ENCODE measurements at regions not wholly inside any gene's neighbourhood (a gene's known extent, or its start where the extent isn't known, plus 50 kb on each side); places are given as distances from the start of the nearest gene placed in this dataset.
A peak's percentile ranks its signal among the peaks of the same experiment; 100 is the strongest.

DNA sequence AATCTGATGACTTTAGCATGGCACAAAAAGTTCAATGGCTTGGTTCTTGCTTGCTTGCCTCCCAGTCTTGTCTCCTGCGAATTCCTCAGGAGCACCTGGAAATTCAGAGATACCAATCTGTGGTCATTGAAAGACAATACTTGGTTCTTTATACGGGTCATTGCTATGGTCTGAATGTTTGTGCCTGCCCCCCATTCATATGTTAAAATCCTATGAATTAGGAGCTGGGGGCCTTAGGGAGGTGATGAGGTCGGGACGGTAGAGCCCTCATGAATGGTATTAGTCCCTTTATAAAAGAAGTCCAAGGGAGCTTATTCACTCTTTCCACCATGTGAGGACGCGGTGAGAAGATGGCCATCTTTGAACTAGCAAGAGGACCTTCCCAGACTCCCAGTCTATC, 721.8 kb downstream of the UTRN start:
- Histone ChIP-seq H3K27ac (no peak overlapping the region), H3K4me1 (no peaks in the 10 kb centered on the region), H3K36me3 (no peaks in the 10 kb centered on the region), H3K4me3 (no peak overlapping the region), H3K9me3 (no peaks in the 10 kb centered on the region), H3K27me3 (no peaks in the 10 kb centered on the region)
- ATAC-seq, result no peak
- WGBS, 2 donors (ENCODE audit: low coverage in 1 of 2), result 95 to 98% methylated on average over 6 of the region's 6 CpGs
- TF ChIP-seq, protein P1, sequence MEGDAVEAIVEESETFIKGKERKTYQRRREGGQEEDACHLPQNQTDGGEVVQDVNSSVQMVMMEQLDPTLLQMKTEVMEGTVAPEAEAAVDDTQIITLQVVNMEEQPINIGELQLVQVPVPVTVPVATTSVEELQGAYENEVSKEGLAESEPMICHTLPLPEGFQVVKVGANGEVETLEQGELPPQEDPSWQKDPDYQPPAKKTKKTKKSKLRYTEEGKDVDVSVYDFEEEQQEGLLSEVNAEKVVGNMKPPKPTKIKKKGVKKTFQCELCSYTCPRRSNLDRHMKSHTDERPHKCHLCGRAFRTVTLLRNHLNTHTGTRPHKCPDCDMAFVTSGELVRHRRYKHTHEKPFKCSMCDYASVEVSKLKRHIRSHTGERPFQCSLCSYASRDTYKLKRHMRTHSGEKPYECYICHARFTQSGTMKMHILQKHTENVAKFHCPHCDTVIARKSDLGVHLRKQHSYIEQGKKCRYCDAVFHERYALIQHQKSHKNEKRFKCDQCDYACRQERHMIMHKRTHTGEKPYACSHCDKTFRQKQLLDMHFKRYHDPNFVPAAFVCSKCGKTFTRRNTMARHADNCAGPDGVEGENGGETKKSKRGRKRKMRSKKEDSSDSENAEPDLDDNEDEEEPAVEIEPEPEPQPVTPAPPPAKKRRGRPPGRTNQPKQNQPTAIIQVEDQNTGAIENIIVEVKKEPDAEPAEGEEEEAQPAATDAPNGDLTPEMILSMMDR (IDR thresholded peaks at IDR 0.05), result no peak
- no peak for TF ChIP-seq POLR2AphosphoS5 (IDR thresholded peaks at IDR 0.05)
- TF ChIP-seq POLR2A (IDR thresholded peaks at IDR 0.05), result no peak
- no peak for TF ChIP-seq EP300 (IDR thresholded peaks at IDR 0.05)

DNA sequence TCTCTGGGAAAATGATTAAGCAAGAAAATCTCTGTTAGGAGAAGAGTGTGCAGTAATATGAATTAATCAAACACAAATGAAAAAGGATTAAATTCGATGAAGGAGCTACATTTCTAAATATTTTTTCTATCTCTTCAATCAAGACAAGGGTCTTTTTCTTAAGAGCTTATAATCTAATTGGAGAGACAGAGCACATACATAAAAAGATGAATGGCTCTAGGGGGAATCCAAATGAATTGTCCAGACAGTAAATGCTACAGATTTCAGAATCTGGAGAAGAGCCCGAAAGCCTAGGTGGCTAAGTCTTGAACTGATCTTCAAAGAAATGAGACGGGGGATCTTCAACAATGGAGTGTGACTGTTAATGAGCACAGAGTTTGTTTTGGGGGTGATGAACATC, 723.6 kb downstream of the UTRN start:
- Histone ChIP-seq H3K9me3 (no peaks in the 10 kb centered on the region), H3K4me1 (no peaks in the 10 kb centered on the region), H3K36me3 (no peaks in the 10 kb centered on the region), H3K4me3 (no peak overlapping the region), H3K27ac (no peak overlapping the region), H3K27me3 (no peaks in the 10 kb centered on the region)
- ATAC-seq, result no peak
- TF ChIP-seq, protein P1 (IDR thresholded peaks at IDR 0.05), result no peak
- no peak for TF ChIP-seq EP300 (IDR thresholded peaks at IDR 0.05)
- TF ChIP-seq POLR2AphosphoS5 (IDR thresholded peaks at IDR 0.05), result no peak
- no peak for TF ChIP-seq POLR2A (IDR thresholded peaks at IDR 0.05)
- 62 to 71% methylated on average over 3 of the region's 3 CpGs for WGBS, 2 donors (ENCODE audit: low coverage in 1 of 2)

DNA sequence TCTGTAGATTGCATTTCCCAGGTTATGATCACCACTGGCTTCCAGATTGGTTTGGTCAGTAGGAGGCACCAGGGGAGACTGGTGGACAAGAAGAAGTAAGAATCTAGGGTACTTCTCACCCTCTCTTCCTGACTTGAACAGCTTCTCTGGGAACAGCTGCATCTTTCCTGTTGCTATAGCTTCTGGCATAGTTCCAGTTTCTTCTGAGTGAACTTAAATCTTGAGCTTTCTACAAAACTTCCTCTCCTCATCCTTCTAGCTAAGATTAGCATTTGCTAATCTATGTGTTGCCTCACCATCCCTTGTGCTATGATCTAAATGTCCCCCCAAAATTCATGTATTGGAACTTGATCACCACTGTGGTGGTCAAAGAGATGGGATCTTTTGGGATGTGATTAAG, 724.6 kb downstream of the UTRN start:
- Histone ChIP-seq H3K4me1 (no peaks in the 10 kb centered on the region), H3K27ac (no peak overlapping the region), H3K9me3 (no peaks in the 10 kb centered on the region), H3K27me3 (no peaks in the 10 kb centered on the region), H3K36me3 (no peaks in the 10 kb centered on the region), H3K4me3 (no peak overlapping the region)
- no peak for ATAC-seq
- no peak for TF ChIP-seq EP300 (IDR thresholded peaks at IDR 0.05)
- TF ChIP-seq POLR2AphosphoS5 (IDR thresholded peaks at IDR 0.05), result no peak
- TF ChIP-seq, protein P1 (IDR thresholded peaks at IDR 0.05), result no peak
- TF ChIP-seq POLR2A (IDR thresholded peaks at IDR 0.05), result no peak

GRCh38 chr6:145012039-145012662, 723.2 kb downstream of the EPM2A start:
- TF ChIP-seq POLR2AphosphoS5 (IDR thresholded peaks at IDR 0.05), result no peak
- TF ChIP-seq EP300 (IDR thresholded peaks at IDR 0.05), result no peak
- TF ChIP-seq, protein P1 (IDR thresholded peaks at IDR 0.05), result no peak
- TF ChIP-seq POLR2A (IDR thresholded peaks at IDR 0.05), result no peak

GRCh38 chr6:145015739-145016558, 719.4 kb downstream of the EPM2A start:
- 67 to 82% methylated on average over 2 of the region's 2 CpGs for WGBS, 2 donors (ENCODE audit: low coverage in 1 of 2)
- Histone ChIP-seq H3K27ac (no peak overlapping the region), H3K4me3 (no peak overlapping the region), H3K4me1 (peaks cover 0 to 3% (median 0%) of the 10 kb centered on the region in 3 donors), H3K9me3 (no peaks in the 10 kb centered on the region), H3K36me3 (no peaks in the 10 kb centered on the region), H3K27me3 (no peaks in the 10 kb centered on the region)
- peak; percentile 17 for TF ChIP-seq POLR2AphosphoS5 (IDR thresholded peaks at IDR 0.05)
- TF ChIP-seq, protein P1 (IDR thresholded peaks at IDR 0.05), result no peak
- no peak for ATAC-seq

More at GRCh38 chr6:145012039-145012662, 723.2 kb downstream of the EPM2A start:
- no peak for ATAC-seq
- Histone ChIP-seq H3K27me3 (no peaks in the 10 kb centered on the region), H3K9me3 (no peaks in the 10 kb centered on the region), H3K36me3 (no peaks in the 10 kb centered on the region), H3K27ac (no peak overlapping the region), H3K4me1 (peaks cover 0 to 3% (median 0%) of the 10 kb centered on the region in 3 donors), H3K4me3 (no peak overlapping the region)
- 64 to 66% methylated on average over 5 of the region's 5 CpGs for WGBS, 2 donors (ENCODE audit: low coverage in 1 of 2)

Data from gastroesophageal sphincter (tissue), 4 donors.